ENCODE measurements at regions not wholly inside any gene's neighbourhood (a gene's known extent, or its start where the extent isn't known, plus 50 kb on each side); places are given as distances from the start of the nearest gene placed in this dataset.

DNA sequence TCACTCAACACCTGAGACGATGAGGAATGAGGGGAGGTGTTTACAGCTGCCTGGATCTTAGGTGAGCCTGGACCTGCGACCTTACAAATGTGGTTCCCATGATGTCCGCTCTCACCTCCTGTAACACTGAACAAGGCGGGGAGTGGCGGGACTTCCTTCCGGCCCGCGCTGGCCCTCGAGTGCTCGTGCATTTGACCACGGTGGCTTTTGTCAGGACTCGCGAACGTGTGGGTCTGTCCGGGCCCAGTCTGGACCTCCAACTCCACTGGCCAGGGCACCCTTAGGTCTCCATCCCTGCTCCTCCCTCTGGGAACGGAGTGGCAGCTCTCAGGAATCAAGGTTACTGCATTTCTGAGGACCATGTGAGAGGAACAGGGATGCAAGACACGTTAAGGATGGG, 263.0 kb upstream of the SALL3 start:
- no peak for DNase-seq (ENCODE audit: low read depth)
- H3K4me3 ChIP-seq (ENCODE audit: low read depth, low read length) = no peak overlapping the region
- TF ChIP-seq, protein P1, sequence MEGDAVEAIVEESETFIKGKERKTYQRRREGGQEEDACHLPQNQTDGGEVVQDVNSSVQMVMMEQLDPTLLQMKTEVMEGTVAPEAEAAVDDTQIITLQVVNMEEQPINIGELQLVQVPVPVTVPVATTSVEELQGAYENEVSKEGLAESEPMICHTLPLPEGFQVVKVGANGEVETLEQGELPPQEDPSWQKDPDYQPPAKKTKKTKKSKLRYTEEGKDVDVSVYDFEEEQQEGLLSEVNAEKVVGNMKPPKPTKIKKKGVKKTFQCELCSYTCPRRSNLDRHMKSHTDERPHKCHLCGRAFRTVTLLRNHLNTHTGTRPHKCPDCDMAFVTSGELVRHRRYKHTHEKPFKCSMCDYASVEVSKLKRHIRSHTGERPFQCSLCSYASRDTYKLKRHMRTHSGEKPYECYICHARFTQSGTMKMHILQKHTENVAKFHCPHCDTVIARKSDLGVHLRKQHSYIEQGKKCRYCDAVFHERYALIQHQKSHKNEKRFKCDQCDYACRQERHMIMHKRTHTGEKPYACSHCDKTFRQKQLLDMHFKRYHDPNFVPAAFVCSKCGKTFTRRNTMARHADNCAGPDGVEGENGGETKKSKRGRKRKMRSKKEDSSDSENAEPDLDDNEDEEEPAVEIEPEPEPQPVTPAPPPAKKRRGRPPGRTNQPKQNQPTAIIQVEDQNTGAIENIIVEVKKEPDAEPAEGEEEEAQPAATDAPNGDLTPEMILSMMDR (conservative IDR thresholded peaks at IDR 0.05; ENCODE audit: low read depth, low read length) = no peak

DNA sequence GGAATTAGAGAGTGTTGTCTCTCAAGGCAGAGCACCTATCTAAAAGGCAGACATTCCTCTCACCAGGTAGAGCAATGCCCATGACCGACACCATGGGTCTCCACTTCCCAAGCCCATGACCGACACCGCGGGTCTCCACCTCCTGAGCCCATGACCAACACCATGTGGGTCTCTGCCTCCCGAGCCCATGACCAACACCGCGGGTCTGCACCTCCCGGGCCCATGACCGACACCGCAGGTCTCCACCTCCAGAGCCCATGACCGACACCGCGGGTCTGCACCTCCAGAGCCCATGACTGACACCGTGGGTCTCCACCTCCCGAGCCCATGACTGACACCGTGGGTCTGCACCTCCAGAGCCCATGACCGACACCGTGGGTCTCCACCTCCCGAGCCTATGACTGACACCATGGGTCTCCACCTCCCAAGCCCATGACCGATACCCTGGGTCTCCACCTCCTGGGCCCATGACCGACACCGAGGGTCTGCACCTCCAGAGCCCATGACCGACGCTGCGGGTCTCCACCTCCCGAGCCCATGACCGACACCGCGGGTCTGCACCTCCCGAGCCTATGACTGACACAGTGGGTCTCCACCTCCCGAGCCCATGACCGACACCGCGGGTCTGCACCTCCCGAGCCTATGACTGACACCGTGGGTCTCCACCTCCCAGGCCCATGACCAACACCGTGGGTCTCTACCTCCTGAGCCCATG, 262.4 kb upstream of the SALL3 start:
- TF ChIP-seq, protein P1 (conservative IDR thresholded peaks at IDR 0.05; ENCODE audit: low read depth, low read length) = no peak
- no peak for DNase-seq (ENCODE audit: low read depth)
- no peak overlapping the region for H3K4me3 ChIP-seq (ENCODE audit: low read depth, low read length)

DNA sequence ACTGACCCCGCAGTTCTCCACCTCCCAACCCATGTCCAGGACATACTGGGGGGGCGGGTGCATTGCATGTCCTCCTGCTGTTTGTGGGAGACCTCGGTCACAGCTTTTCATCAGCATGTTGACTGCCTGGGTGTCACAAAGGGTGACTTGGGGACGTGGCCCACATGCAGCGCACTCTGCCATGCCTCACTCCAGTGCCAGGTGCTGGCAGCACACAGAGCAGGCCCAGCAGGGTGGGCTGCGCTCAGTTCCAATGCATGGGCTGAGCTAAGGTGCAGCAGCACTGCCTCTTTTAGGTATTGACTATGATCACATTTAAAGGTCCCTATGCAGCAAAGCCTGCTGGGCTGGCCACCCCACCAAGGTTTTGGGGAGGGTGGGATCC, 261.9 kb upstream of the SALL3 start:
- TF ChIP-seq, protein P1 (conservative IDR thresholded peaks at IDR 0.05; ENCODE audit: low read depth, low read length) = no peak
- no peak overlapping the region for H3K4me3 ChIP-seq (ENCODE audit: low read depth, low read length)
- no peak for DNase-seq (ENCODE audit: low read depth)

DNA sequence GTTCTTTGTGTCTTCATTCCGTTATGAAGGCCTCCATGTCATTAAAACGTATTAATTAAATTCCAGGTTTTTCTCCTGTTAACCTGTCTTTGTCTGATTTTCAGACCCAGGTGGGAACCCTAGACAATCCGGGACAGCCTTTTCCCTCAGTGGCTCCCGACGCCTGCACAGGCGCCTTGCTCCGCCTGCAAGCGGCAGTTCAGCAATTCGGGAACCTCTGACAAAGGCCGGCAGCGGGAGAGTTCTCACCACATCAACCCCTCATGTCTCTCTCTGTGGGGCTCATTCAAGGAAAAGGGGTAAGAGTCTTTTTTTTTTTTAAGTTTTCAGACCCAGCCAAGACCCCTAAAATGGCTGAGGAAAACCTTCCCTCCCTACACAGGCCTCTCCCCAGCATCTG, 259.8 kb upstream of the SALL3 start:
- H3K4me3 ChIP-seq (ENCODE audit: low read depth, low read length) = no peak overlapping the region
- no peak for DNase-seq (ENCODE audit: low read depth)
- TF ChIP-seq, protein P1 (conservative IDR thresholded peaks at IDR 0.05; ENCODE audit: low read depth, low read length) = no peak

DNA sequence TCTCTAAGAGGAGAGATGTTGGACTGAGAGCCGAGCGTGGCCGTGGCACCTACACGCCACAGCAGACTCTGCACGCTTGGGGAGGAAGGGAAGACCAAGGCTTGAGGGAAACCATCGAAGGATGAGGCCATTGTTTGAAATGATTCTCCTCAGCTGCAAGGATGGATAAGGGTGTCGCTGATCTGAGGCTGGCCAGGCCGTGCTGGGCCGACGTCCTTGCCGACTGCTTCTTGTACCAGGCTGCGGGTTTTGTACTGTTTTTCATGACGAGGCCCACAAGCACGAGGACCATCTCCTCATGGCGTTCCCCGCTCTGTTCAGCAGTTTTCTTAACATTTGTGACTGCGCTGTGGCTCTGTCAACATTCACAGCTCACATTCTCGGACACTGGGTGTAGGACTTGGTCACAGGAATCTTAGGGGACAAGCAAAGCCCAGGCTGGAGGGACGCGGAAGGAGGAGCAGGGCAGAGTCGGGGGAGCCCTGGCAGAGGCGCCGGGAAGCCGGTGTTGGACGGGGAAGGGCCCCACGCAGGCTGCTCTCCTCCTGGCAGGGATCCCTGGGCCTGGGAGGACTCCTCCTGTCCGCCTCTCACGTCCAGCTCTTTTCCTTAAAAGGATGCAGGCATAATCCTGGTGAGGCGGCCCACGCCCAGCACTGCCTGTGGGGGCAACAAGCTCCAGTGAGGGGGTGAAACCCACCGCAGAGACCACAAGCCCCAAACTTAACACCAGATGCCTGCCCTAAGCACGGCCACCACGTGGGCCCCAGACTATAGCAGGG, 259.0 kb upstream of the SALL3 start:
- no peak for DNase-seq (ENCODE audit: low read depth)
- no peak overlapping the region for H3K4me3 ChIP-seq (ENCODE audit: low read depth, low read length)
- TF ChIP-seq, protein P1 (conservative IDR thresholded peaks at IDR 0.05; ENCODE audit: low read depth, low read length) = no peak

DNA sequence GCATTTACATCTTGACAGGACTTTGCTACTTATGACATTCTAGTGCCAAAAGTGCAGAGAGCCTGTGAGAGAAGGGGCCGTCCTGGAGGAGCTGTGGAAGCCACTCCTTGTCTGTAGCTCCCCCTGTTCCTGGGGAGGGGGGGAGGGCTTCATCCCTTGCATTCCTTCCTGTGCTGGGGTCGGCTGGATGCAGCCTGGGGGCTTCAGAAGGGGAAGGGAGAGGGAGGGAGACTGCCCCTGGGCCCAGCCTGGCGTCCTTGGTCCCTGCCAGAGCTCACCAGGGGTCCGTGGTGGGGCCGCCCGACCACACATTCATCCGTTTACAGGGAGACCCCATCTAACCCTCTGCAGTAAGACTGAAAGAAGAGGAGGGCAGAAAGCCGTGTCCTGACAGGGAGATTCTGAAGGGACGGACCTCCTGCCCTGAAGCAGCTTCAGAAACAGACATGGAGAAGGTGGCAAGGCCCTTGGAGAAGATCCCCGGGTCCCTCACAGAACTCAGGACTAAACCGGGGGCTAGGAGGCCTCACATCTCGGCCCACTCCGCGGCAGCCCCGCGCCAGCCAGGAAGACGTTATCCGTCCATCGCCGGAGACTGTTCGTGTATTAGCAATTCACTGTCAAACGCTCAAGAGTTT, 258.3 kb upstream of the SALL3 start:
- TF ChIP-seq, protein P1 (conservative IDR thresholded peaks at IDR 0.05; ENCODE audit: low read depth, low read length) = no peak
- no peak overlapping the region for H3K4me3 ChIP-seq (ENCODE audit: low read depth, low read length)
- no peak for DNase-seq (ENCODE audit: low read depth)
